ENCODE measurements at regions not wholly inside any gene's neighbourhood (a gene's known extent, or its start where the extent isn't known, plus 50 kb on each side); places are given as distances from the start of the nearest gene placed in this dataset.
"Not testable (repeated sequence)": the region's sequence is repeated elsewhere in the genome, so short reads cannot be mapped to it uniquely, and the experiment has no call there.

- WGBS, 2 donors, result 77% methylated on average over 7 of the region's 7 CpGs
- H3K4me1 ChIP-seq (ENCODE audit: control insufficient read depth in 2 of 2, insufficient read depth in 2 of 2, low read length in 1 of 2), result no peaks in the 10 kb centered on the region
Observed at GRCh38 chr4:147110473-147111367, 165.1 kb upstream of the TTC29 start.

GRCh38 chr4:147112196-147112595 is 166.5 kb upstream of the TTC29 start:
- H3K4me3 ChIP-seq (ENCODE audit: low read depth in 1 of 2, low read length in 2 of 2); H3K4me1 ChIP-seq (ENCODE audit: control insufficient read depth in 2 of 2, insufficient read depth in 2 of 2, low read length in 1 of 2); H3K36me3 ChIP-seq (ENCODE audit: control insufficient read depth in 2 of 2, insufficient read depth in 2 of 2, low read length in 1 of 2); H3K9me3 ChIP-seq (ENCODE audit: control insufficient read depth in 2 of 2, insufficient read depth in 1 of 2, low read depth in 1 of 2, low read length in 1 of 2); H3K27me3 ChIP-seq (ENCODE audit: control insufficient read depth in 1 of 2, insufficient read depth in 2 of 2, low read length in 2 of 2); H3K27ac ChIP-seq (ENCODE audit: low read depth in 2 of 2, low read length in 1 of 2): not testable (repeated sequence)
- 72 to 74% methylated on average over 6 of the region's 6 CpGs for WGBS, 2 donors

More at GRCh38 chr4:147110473-147111367, 165.1 kb upstream of the TTC29 start:
- Histone ChIP-seq H3K36me3 (ENCODE audit: control insufficient read depth in 2 of 2, insufficient read depth in 2 of 2, low read length in 1 of 2) (no peaks in the 10 kb centered on the region), H3K9me3 (ENCODE audit: control insufficient read depth in 2 of 2, insufficient read depth in 1 of 2, low read depth in 1 of 2, low read length in 1 of 2) (no peaks in the 10 kb centered on the region), H3K27ac (ENCODE audit: low read depth in 2 of 2, low read length in 1 of 2) (no peak overlapping the region), H3K27me3 (ENCODE audit: control insufficient read depth in 1 of 2, insufficient read depth in 2 of 2, low read length in 2 of 2) (no peaks in the 10 kb centered on the region), H3K4me3 (ENCODE audit: low read depth in 1 of 2, low read length in 2 of 2) (no peak overlapping the region)

GRCh38 chr4:147117431-147117830 is 171.8 kb upstream of the TTC29 start:
- WGBS, 2 donors, result 28 to 30% methylated on average over 4 of the region's 4 CpGs
- H3K27ac ChIP-seq (ENCODE audit: low read depth in 2 of 2, low read length in 1 of 2), result no peak overlapping the region

GRCh38 chr4:147118528-147118927 is 172.9 kb upstream of the TTC29 start:
- no peaks in the 10 kb centered on the region for H3K27me3 ChIP-seq (ENCODE audit: control insufficient read depth in 1 of 2, insufficient read depth in 2 of 2, low read length in 2 of 2)

More at GRCh38 chr4:147117431-147117830, 171.8 kb upstream of the TTC29 start:
- Histone ChIP-seq H3K36me3 (ENCODE audit: control insufficient read depth in 2 of 2, insufficient read depth in 2 of 2, low read length in 1 of 2) (no peaks in the 10 kb centered on the region), H3K9me3 (ENCODE audit: control insufficient read depth in 2 of 2, insufficient read depth in 1 of 2, low read depth in 1 of 2, low read length in 1 of 2) (no peaks in the 10 kb centered on the region), H3K27me3 (ENCODE audit: control insufficient read depth in 1 of 2, insufficient read depth in 2 of 2, low read length in 2 of 2) (no peaks in the 10 kb centered on the region), H3K4me1 (ENCODE audit: control insufficient read depth in 2 of 2, insufficient read depth in 2 of 2, low read length in 1 of 2) (no peaks in the 10 kb centered on the region), H3K4me3 (ENCODE audit: low read depth in 1 of 2, low read length in 2 of 2) (no peak overlapping the region)

GRCh38 chr4:147122685-147123084 is 177.0 kb upstream of the TTC29 start:
- no peaks in the 10 kb centered on the region for H3K4me1 ChIP-seq (ENCODE audit: control insufficient read depth in 2 of 2, insufficient read depth in 2 of 2, low read length in 1 of 2)
- no peak overlapping the region for H3K27ac ChIP-seq (ENCODE audit: low read depth in 2 of 2, low read length in 1 of 2)
- H3K36me3 ChIP-seq (ENCODE audit: control insufficient read depth in 2 of 2, insufficient read depth in 2 of 2, low read length in 1 of 2), result no peaks in the 10 kb centered on the region
- H3K4me3 ChIP-seq (ENCODE audit: low read depth in 1 of 2, low read length in 2 of 2), result no peak overlapping the region
- H3K9me3 ChIP-seq (ENCODE audit: control insufficient read depth in 2 of 2, insufficient read depth in 1 of 2, low read depth in 1 of 2, low read length in 1 of 2), result no peaks in the 10 kb centered on the region
- H3K27me3 ChIP-seq (ENCODE audit: control insufficient read depth in 1 of 2, insufficient read depth in 2 of 2, low read length in 2 of 2), result no peaks in the 10 kb centered on the region

More at GRCh38 chr4:147118528-147118927, 172.9 kb upstream of the TTC29 start:
- 25 to 36% methylated on average over 2 of the region's 2 CpGs for WGBS, 2 donors
- Histone ChIP-seq H3K36me3 (ENCODE audit: control insufficient read depth in 2 of 2, insufficient read depth in 2 of 2, low read length in 1 of 2) (no peaks in the 10 kb centered on the region), H3K4me1 (ENCODE audit: control insufficient read depth in 2 of 2, insufficient read depth in 2 of 2, low read length in 1 of 2) (no peaks in the 10 kb centered on the region), H3K9me3 (ENCODE audit: control insufficient read depth in 2 of 2, insufficient read depth in 1 of 2, low read depth in 1 of 2, low read length in 1 of 2) (no peaks in the 10 kb centered on the region), H3K4me3 (ENCODE audit: low read depth in 1 of 2, low read length in 2 of 2) (no peak overlapping the region), H3K27ac (ENCODE audit: low read depth in 2 of 2, low read length in 1 of 2) (no peak overlapping the region)

GRCh38 chr4:147123146-147123545 is 177.5 kb upstream of the TTC29 start:
- no peak overlapping the region for H3K4me3 ChIP-seq (ENCODE audit: low read depth in 1 of 2, low read length in 2 of 2)
- no peaks in the 10 kb centered on the region for H3K9me3 ChIP-seq (ENCODE audit: control insufficient read depth in 2 of 2, insufficient read depth in 1 of 2, low read depth in 1 of 2, low read length in 1 of 2)
- no peaks in the 10 kb centered on the region for H3K36me3 ChIP-seq (ENCODE audit: control insufficient read depth in 2 of 2, insufficient read depth in 2 of 2, low read length in 1 of 2)
- 36 to 40% methylated on average over 1 of the region's 1 CpG for WGBS, 2 donors
- H3K4me1 ChIP-seq (ENCODE audit: control insufficient read depth in 2 of 2, insufficient read depth in 2 of 2, low read length in 1 of 2), result no peaks in the 10 kb centered on the region
- no peak overlapping the region for H3K27ac ChIP-seq (ENCODE audit: low read depth in 2 of 2, low read length in 1 of 2)
- H3K27me3 ChIP-seq (ENCODE audit: control insufficient read depth in 1 of 2, insufficient read depth in 2 of 2, low read length in 2 of 2), result no peaks in the 10 kb centered on the region

GRCh38 chr4:147128787-147129186 is 183.1 kb upstream of the TTC29 start:
- Histone ChIP-seq H3K4me3 (ENCODE audit: low read depth in 1 of 2, low read length in 2 of 2) (no peak overlapping the region), H3K27me3 (ENCODE audit: control insufficient read depth in 1 of 2, insufficient read depth in 2 of 2, low read length in 2 of 2) (no peaks in the 10 kb centered on the region), H3K36me3 (ENCODE audit: control insufficient read depth in 2 of 2, insufficient read depth in 2 of 2, low read length in 1 of 2) (no peaks in the 10 kb centered on the region), H3K4me1 (ENCODE audit: control insufficient read depth in 2 of 2, insufficient read depth in 2 of 2, low read length in 1 of 2) (no peaks in the 10 kb centered on the region), H3K27ac (ENCODE audit: low read depth in 2 of 2, low read length in 1 of 2) (no peak overlapping the region), H3K9me3 (ENCODE audit: control insufficient read depth in 2 of 2, insufficient read depth in 1 of 2, low read depth in 1 of 2, low read length in 1 of 2) (no peaks in the 10 kb centered on the region)
- WGBS, 2 donors, result 73 to 87% methylated on average over 1 of the region's 1 CpG

- H3K27me3 ChIP-seq (ENCODE audit: control insufficient read depth in 1 of 2, insufficient read depth in 2 of 2, low read length in 2 of 2), result no peaks in the 10 kb centered on the region
- no peaks in the 10 kb centered on the region for H3K36me3 ChIP-seq (ENCODE audit: control insufficient read depth in 2 of 2, insufficient read depth in 2 of 2, low read length in 1 of 2)
- no peaks in the 10 kb centered on the region for H3K4me1 ChIP-seq (ENCODE audit: control insufficient read depth in 2 of 2, insufficient read depth in 2 of 2, low read length in 1 of 2)
- 68 to 75% methylated on average over 2 of the region's 2 CpGs for WGBS, 2 donors
- no peaks in the 10 kb centered on the region for H3K9me3 ChIP-seq (ENCODE audit: control insufficient read depth in 2 of 2, insufficient read depth in 1 of 2, low read depth in 1 of 2, low read length in 1 of 2)
- no peak overlapping the region for H3K27ac ChIP-seq (ENCODE audit: low read depth in 2 of 2, low read length in 1 of 2)
- H3K4me3 ChIP-seq (ENCODE audit: low read depth in 1 of 2, low read length in 2 of 2), result no peak overlapping the region
Observed at GRCh38 chr4:147129687-147130086, 184.0 kb upstream of the TTC29 start.

- 59 to 64% methylated on average over 4 of the region's 4 CpGs for WGBS, 2 donors
Observed at GRCh38 chr4:147134536-147135210, 189.0 kb upstream of the TTC29 start.

More at GRCh38 chr4:147134536-147135210, 189.0 kb upstream of the TTC29 start:
- Histone ChIP-seq H3K4me1 (ENCODE audit: control insufficient read depth in 2 of 2, insufficient read depth in 2 of 2, low read length in 1 of 2) (no peaks in the 10 kb centered on the region), H3K27ac (ENCODE audit: low read depth in 2 of 2, low read length in 1 of 2) (no peak overlapping the region), H3K27me3 (ENCODE audit: control insufficient read depth in 1 of 2, insufficient read depth in 2 of 2, low read length in 2 of 2) (no peaks in the 10 kb centered on the region), H3K4me3 (ENCODE audit: low read depth in 1 of 2, low read length in 2 of 2) (no peak overlapping the region), H3K9me3 (ENCODE audit: control insufficient read depth in 2 of 2, insufficient read depth in 1 of 2, low read depth in 1 of 2, low read length in 1 of 2) (no peaks in the 10 kb centered on the region), H3K36me3 (ENCODE audit: control insufficient read depth in 2 of 2, insufficient read depth in 2 of 2, low read length in 1 of 2) (no peaks in the 10 kb centered on the region)

Data from esophagus (tissue), 2 donors.